MCF 10A (cell line): ENCODE measurements at regions not wholly inside any gene's neighbourhood (a gene's known extent, or its start where the extent isn't known, plus 50 kb on each side); places are given as distances from the start of the nearest gene placed in this dataset.

Experiments
- BruUV-seq: library from RNA; stranded (reverse); fragments of 400-500 nt; replicated peaks from 2 replicates; lab custom pipeline; 2021; lab: Mats Ljungman, UMichigan
- CTCF ChIA-PET: fragments of 300-600 bp; sonication (Branson Sonifier 250); formaldehyde crosslinking; extraction: SDS; loops from one replicate; lab custom pipeline; 2021; ENCODE audit warnings: antibody characterized with exemption, inconsistent platforms; lab: Yijun Ruan, JAX
- POLR2A ChIA-PET: fragments of 300-600, 350-650 bp; sonication (Branson Sonifier 250); formaldehyde crosslinking; extraction: SDS; loops from one replicate; lab custom pipeline; 2020; ENCODE audit warnings: antibody characterized with exemption, inconsistent platforms; lab: Yijun Ruan, JAX
- DNase-seq: peaks from one replicate; pipeline ENCODE4 v3.0.0-alpha.2; 2018; ENCODE audit not compliant: unreplicated experiment
- H3K27ac Mint-ChIP-seq: one replicate; pipeline ENCODE4 v1.8.0; 2022; ENCODE audit warnings: mild to moderate bottlenecking, low read depth, mixed read lengths; ENCODE audit not compliant: unreplicated experiment
- H3K27me3 Mint-ChIP-seq: one replicate; pipeline ENCODE4 v1.8.0; 2022; ENCODE audit warnings: mixed read lengths; ENCODE audit not compliant: insufficient read depth, unreplicated experiment
- H3K36me3 Mint-ChIP-seq: one replicate; pipeline ENCODE4 v1.8.0; 2022; ENCODE audit warnings: mild to moderate bottlenecking, moderate library complexity, mixed read lengths; ENCODE audit not compliant: insufficient read depth, unreplicated experiment
- H3K4me1 Mint-ChIP-seq: one replicate; pipeline ENCODE4 v1.8.0; 2022; ENCODE audit warnings: mixed read lengths; ENCODE audit not compliant: insufficient read depth, unreplicated experiment
- H3K4me3 Mint-ChIP-seq: one replicate; pipeline ENCODE4 v1.8.0; 2022; ENCODE audit warnings: mild to moderate bottlenecking, moderate library complexity, mixed read lengths; ENCODE audit not compliant: unreplicated experiment
- H3K9me3 Mint-ChIP-seq: one replicate; pipeline ENCODE4 v1.8.0; 2022; ENCODE audit warnings: mixed read lengths; ENCODE audit not compliant: unreplicated experiment
- CTCF ChIP-seq: fragments of 200-600 bp; IDR thresholded peaks from one replicate; pipeline ENCODE4 v1.8.0; 2022; ENCODE audit warnings: antibody characterized with exemption, mild to moderate bottlenecking; ENCODE audit not compliant: unreplicated experiment
- intact Hi-C: fragments of 100-400 bp; cut with micrococcal nuclease; formaldehyde crosslinking; loops from 2 replicates; pipeline ENCODE4 v1.14.1; 2022

GRCh38 chr11:101321222-101321621 lies 191.6 kb upstream of the PGR start:
- CTCF ChIA-PET: no interaction called here
- BruUV-seq: no TSS peak
- intact Hi-C loops: no loop called here

GRCh38 chr11:101306721-101307120 lies 177.1 kb upstream of the PGR start:
- intact Hi-C loops: no loop called here
- DNase-seq: no peak
- POLR2A ChIA-PET: no interaction called here
- H3K9me3 Mint-ChIP-seq: no peaks in the 10 kb centered on the region
- H3K27me3 Mint-ChIP-seq: no peaks in the 10 kb centered on the region
- H3K4me1 Mint-ChIP-seq: no peaks in the 10 kb centered on the region
- no peak overlapping the region for H3K4me3 Mint-ChIP-seq
- H3K36me3 Mint-ChIP-seq: no peaks in the 10 kb centered on the region
- no peak for TF ChIP-seq CTCF
- CTCF ChIA-PET: no interaction called here
- no TSS peak for BruUV-seq
- no peak overlapping the region for H3K27ac Mint-ChIP-seq

More at GRCh38 chr11:101321222-101321621, 191.6 kb upstream of the PGR start:
- no peak for TF ChIP-seq CTCF
- POLR2A ChIA-PET: no interaction called here
- Mint-ChIP-seq H3K9me3 (no peaks in the 10 kb centered on the region), H3K36me3 (no peaks in the 10 kb centered on the region), H3K27me3 (peaks cover 4% of the 10 kb centered on the region), H3K4me3 (no peak overlapping the region), H3K27ac (no peak overlapping the region), H3K4me1 (no peaks in the 10 kb centered on the region)
- DNase-seq: peak; percentile 33

DNA sequence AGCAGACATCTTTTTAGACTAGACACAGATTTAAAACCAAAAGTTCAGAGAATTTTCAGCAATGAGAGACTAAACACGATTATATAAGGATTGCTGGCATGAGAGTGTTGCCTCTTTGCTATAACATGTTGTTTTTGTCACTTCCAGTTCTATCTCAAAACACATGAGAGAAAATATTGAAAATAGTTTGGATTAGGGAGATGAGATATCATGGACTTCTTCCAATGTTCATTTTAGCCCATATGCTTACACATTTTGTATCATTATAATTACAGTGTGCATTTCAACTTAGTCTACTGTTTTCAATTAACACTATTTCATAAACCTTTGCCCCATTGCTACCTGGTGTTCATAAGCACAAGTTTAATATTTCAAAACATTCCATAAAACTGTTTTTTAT lies 175.9 kb upstream of the PGR start:
- DNase-seq: no peak
- CTCF ChIA-PET: no interaction called here
- POLR2A ChIA-PET: interaction anchor here (0.6 to 0.7 kb wide), 2 partner anchors 270 to 947 kb away, joined by 3 to 6 read pairs; no protein-coding TSS in a partner anchor
- H3K4me3 Mint-ChIP-seq: no peak overlapping the region
- no peak overlapping the region for H3K27ac Mint-ChIP-seq
- intact Hi-C loops: no loop called here
- no peaks in the 10 kb centered on the region for H3K9me3 Mint-ChIP-seq
- no peaks in the 10 kb centered on the region for H3K4me1 Mint-ChIP-seq
- TF ChIP-seq CTCF: no peak
- BruUV-seq: no TSS peak
- no peaks in the 10 kb centered on the region for H3K36me3 Mint-ChIP-seq
- no peaks in the 10 kb centered on the region for H3K27me3 Mint-ChIP-seq

DNA sequence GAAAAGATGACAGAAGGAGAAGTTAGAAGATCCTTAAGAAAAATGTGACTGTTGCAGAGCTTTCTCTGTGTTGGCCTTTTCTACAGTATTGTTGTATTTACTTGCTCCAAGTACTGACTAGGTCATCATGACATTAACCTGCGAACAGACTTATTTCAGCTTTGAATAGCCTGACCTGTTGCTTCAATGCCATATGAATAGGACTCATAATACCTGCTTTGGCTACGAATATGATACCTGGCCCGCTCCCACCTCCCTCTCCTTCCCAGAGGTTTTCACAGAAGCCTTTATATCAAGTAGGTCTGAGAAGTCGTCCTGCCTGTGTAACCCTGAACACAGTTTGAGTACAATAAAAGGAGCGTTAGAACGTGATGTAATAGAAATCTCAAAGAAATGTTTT lies 169.6 kb upstream of the PGR start:
- H3K4me1 Mint-ChIP-seq: no peaks in the 10 kb centered on the region
- DNase-seq: no peak
- no peak overlapping the region for H3K4me3 Mint-ChIP-seq
- H3K9me3 Mint-ChIP-seq: no peaks in the 10 kb centered on the region
- intact Hi-C loops: no loop called here
- no peak for TF ChIP-seq CTCF
- no TSS peak for BruUV-seq
- H3K27me3 Mint-ChIP-seq: no peaks in the 10 kb centered on the region
- CTCF ChIA-PET: no interaction called here
- H3K27ac Mint-ChIP-seq: no peak overlapping the region
- POLR2A ChIA-PET: interaction anchor here (0.6 kb wide), 1 partner anchor 1633 kb away, joined by 3 read pairs; no protein-coding TSS in a partner anchor
- H3K36me3 Mint-ChIP-seq: no peaks in the 10 kb centered on the region
